ENCODE measurements at regions not wholly inside any gene's neighbourhood (a gene's known extent, or its start where the extent isn't known, plus 50 kb on each side); places are given as distances from the start of the nearest gene placed in this dataset.
"Not testable (repeated sequence)": the region's sequence is repeated elsewhere in the genome, so short reads cannot be mapped to it uniquely, and the experiment has no call there.

DNA sequence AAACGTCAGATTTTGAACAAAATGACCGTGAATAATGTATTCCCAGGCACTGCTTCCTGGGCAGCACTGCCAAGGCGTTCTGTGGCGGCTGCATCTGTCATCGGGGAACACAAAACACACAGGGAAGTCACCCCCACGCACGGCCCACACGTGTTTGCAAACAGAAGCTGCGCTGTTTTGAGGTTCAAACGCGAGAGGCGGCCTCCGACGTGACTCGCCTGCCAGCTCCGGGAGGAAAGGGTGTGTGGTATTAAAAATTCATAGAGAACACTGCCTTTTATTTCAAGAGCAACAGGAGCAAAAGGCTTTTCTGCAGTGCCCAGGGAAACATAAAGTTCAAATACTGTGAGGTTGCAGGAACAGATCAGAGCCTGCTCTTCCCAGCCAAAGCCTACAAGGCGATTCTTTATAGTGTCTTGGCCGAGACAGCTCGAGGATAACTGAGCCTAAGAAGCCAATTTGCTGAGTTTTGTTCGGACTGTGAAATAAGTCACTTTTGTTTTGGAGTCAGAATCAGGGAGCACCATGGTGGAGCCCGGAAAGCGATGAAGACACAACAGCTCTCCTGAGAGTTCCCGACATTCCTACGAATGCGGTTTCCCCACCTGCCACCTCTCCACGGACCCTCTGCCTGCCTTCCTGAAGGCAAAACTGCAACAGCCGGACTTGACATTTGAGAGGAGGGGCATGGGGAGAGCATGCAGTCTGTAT is 115.3 kb upstream of the IRX2 start:
- DNase-seq (ENCODE audit: low read depth): no peak
- ChIA-PET POLR2A (no interaction called here), CTCF (no interaction called here)

GRCh38 chr5:2865856-2866255 is 114.4 kb upstream of the IRX2 start:
- no peaks in the 10 kb centered on the region for H3K36me3 ChIP-seq (ENCODE audit: control insufficient read depth, insufficient read depth, low read length)
- H3K4me3 ChIP-seq (ENCODE audit: low read depth, low read length): no peak overlapping the region
- H3K27me3 ChIP-seq (ENCODE audit: control insufficient read depth, insufficient read depth, low read length): no peaks in the 10 kb centered on the region
- ChIA-PET CTCF (no interaction called here), POLR2A (no interaction called here)
- no peak for DNase-seq (ENCODE audit: low read depth)
- TF ChIP-seq CTCF (IDR thresholded peaks at IDR 0.05; ENCODE audit: insufficient read depth, low read depth, low read length): no peak

More for the DNA sequence above, 115.3 kb upstream of the IRX2 start:
- no peak for TF ChIP-seq CTCF (IDR thresholded peaks at IDR 0.05; ENCODE audit: insufficient read depth, low read depth, low read length)
- H3K27me3 ChIP-seq (ENCODE audit: control insufficient read depth, insufficient read depth, low read length): no peaks in the 10 kb centered on the region
- no peak overlapping the region for H3K4me3 ChIP-seq (ENCODE audit: low read depth, low read length)
- H3K36me3 ChIP-seq (ENCODE audit: control insufficient read depth, insufficient read depth, low read length): no peaks in the 10 kb centered on the region

DNA sequence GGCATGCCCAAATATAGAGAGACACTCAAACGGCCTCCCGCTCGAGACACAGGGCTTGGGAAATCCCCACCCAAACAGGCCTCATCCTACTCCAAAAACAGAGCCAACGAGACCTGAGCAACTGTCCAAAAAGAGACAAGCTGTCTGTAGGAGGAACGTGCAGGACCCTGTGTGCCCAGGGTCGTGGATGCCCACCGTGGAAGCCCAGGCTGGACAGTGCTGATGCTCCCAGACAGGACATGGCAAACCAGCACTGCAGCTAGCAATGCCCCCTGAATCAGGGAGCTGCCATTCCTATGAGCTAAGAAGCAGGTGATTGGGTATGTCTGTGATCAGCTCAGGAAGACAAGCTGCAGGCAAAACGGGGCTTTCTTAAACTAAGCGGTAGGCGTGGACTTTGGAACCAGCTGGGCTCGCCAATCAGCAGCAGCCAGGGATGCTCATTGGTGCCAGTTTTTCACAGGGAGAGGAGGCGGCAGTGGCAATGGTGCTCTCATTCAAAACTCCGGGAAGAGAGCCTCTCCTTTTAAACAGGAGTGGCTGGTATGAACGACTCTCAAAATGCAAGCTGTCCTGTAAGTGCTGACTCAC is 113.1 kb upstream of the IRX2 start:
- Histone ChIP-seq H3K36me3 (ENCODE audit: control insufficient read depth, insufficient read depth, low read length) (no peaks in the 10 kb centered on the region), H3K4me3 (ENCODE audit: low read depth, low read length) (no peak overlapping the region), H3K27me3 (ENCODE audit: control insufficient read depth, insufficient read depth, low read length) (no peaks in the 10 kb centered on the region)
- no peak for DNase-seq (ENCODE audit: low read depth)
- ChIA-PET CTCF (interaction anchor here (0.9 kb wide), 1 partner anchor 20 kb away, joined by 3 read pairs; no protein-coding TSS in a partner anchor), POLR2A (no interaction called here)
- TF ChIP-seq CTCF (IDR thresholded peaks at IDR 0.05; ENCODE audit: insufficient read depth, low read depth, low read length): no peak

DNA sequence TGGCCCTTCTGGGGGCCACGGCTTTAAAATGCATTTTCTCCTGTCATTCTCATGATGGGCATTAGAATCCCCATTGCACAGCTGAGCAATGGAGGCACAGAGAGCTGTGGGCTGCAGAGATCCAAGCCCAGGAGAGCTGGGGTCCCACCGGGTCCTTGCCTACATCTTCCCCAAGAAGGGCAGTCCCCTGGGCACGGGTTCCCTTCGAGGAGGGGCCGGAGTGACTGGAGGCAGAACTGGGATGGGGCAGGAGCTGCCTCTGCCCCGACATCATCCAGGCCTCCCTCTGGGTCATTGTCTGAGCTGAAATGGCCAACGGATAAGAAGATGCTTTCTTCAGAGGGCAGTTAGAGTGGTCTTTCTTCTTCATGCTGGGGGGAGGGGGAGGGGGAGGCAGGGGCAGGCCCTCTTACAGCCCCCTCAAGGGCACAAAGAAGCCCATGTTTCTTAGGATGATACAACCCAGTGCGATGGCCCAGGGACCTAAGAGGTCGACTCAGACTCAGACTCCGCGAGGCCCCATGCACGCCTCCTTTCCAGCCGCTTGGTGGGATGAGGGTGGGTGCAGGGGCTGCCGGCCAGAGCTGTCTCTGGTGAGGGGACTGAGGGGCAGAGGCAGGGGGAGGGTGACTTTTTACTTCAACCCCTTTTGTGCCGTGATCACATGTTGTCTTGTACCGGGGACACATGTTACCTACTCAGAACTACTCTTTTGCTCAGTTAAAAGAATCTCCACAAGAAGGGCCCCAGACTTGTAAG is 112.4 kb upstream of the IRX2 start:
- ChIA-PET POLR2A (no interaction called here), CTCF (interaction anchor here (0.9 kb wide), 1 partner anchor 21 kb away, joined by 3 read pairs; no protein-coding TSS in a partner anchor)
- Histone ChIP-seq H3K27me3 (ENCODE audit: control insufficient read depth, insufficient read depth, low read length) (no peaks in the 10 kb centered on the region), H3K4me3 (ENCODE audit: low read depth, low read length) (no peak overlapping the region), H3K36me3 (ENCODE audit: control insufficient read depth, insufficient read depth, low read length) (no peaks in the 10 kb centered on the region)
- no peak for DNase-seq (ENCODE audit: low read depth)
- no peak for TF ChIP-seq CTCF (IDR thresholded peaks at IDR 0.05; ENCODE audit: insufficient read depth, low read depth, low read length)

DNA sequence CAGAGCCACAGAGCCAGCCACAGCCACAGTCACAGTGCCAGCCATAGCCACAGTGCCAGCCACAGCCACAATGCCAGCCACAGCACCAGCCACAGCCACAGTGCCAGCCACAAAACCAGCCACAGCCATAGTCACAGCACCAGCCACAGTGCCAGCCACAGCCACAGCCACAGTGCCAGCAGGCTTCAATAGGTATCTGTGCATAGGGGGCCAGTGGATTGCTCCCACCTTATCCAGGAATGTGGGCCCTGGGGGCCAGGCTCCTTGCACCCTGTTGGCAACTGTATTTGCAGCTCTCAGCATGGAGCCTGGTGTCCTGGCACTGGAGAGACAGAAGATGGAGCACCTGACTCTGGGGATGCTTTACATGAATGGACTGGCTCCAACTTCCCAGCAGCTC is 111.7 kb upstream of the IRX2 start:
- CTCF ChIA-PET: no interaction called here
- TF ChIP-seq CTCF (IDR thresholded peaks at IDR 0.05; ENCODE audit: insufficient read depth, low read depth, low read length): no peak
- DNase-seq (ENCODE audit: low read depth): no peak
- Histone ChIP-seq H3K27me3 (ENCODE audit: control insufficient read depth, insufficient read depth, low read length) (no peaks in the 10 kb centered on the region), H3K36me3 (ENCODE audit: control insufficient read depth, insufficient read depth, low read length) (no peaks in the 10 kb centered on the region), H3K4me3 (ENCODE audit: low read depth, low read length) (no peak overlapping the region)
- POLR2A ChIA-PET: no interaction called here

- H3K4me3 ChIP-seq (ENCODE audit: low read depth, low read length); H3K36me3 ChIP-seq (ENCODE audit: control insufficient read depth, insufficient read depth, low read length); DNase-seq (ENCODE audit: low read depth); CTCF ChIA-PET; POLR2A ChIA-PET; H3K27me3 ChIP-seq (ENCODE audit: control insufficient read depth, insufficient read depth, low read length): not testable (repeated sequence)
Observed at GRCh38 chr5:2862176-2862575, 110.7 kb upstream of the IRX2 start.
